Liver (tissue), 3 donors: ENCODE measurements at regions not wholly inside any gene's neighbourhood (a gene's known extent, or its start where the extent isn't known, plus 50 kb on each side); places are given as distances from the start of the nearest gene placed in this dataset.

Source experiments
- ATF3 ChIP-seq: IDR thresholded peaks from 2 replicates; pipeline ENCODE4 v1.6.1; 2016; ENCODE audit warnings: antibody characterized with exemption
- CTCF ChIP-seq: fragments of 150-350 bp; IDR thresholded peaks from 2 replicates; pipeline ENCODE4 v1.5.1; 2017; ENCODE audit warnings: improper control_type of control experiment, low read depth, low read length; ENCODE audit not compliant: missing input control
- EGR1 ChIP-seq, 2 donors: IDR thresholded peaks; 2 replicates each; pipeline ENCODE4 v1.6.1; 2016 to 2018; ENCODE audit warnings: antibody characterized with exemption in 2 of 2, low read depth in 2 of 2
- RXRA ChIP-seq, 2 donors: IDR thresholded peaks; 2 replicates each; pipeline ENCODE4 v1.6.1; 2017 to 2018; ENCODE audit warnings: antibody characterized with exemption in 2 of 2, mild to moderate bottlenecking in 1 of 2
- TF ChIP-seq, protein P1 (sequence below): IDR thresholded peaks from 2 replicates; pipeline ENCODE4 v1.6.1; 2016; ENCODE audit warnings: antibody characterized with exemption, mild to moderate bottlenecking
- TF ChIP-seq, protein P2 (sequence below): IDR thresholded peaks from 2 replicates; pipeline ENCODE4 v1.6.1; 2016; ENCODE audit warnings: antibody characterized with exemption
- TF ChIP-seq, protein P3 (sequence below): IDR thresholded peaks from 2 replicates; pipeline ENCODE4 v1.6.1; 2016; ENCODE audit warnings: antibody characterized with exemption
- donor health status: healthy.
- donor health status: healthy.

DNA sequence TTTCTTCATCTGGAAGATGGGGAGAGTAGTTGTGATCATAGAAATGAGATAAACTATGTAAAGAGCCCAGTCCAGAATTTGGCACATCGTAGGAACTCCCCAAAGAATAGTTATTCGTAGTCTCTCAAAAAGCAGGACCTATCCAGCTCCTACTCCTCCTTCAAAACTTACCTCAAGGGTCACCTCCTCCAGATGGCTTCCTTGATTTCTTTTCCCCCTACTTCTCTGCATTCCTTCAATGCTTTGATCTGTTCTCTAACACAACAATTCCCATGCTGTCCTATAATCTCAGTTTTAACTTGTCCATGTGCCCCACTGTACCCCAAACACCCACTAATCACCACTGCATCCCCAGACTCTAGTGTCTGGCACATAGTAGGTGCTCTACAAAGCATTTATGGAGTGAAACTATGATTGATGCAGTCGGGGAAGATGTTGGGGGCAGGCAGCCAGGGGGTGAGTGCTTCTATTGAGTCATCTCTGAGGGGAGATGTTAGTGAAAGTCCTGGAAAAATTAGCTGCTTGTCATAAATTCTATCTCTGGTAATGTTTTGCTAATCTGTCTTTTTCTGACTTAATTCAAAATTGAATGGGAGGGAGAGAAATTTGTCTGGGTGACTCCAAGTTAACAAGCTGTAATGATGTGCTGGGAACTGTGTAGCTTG, 181.3 kb upstream of the KCNG1 start:
- no peak for TF ChIP-seq CTCF
- no peak for TF ChIP-seq RXRA (IDR thresholded peaks at IDR 0.05)
- TF ChIP-seq, protein P1, sequence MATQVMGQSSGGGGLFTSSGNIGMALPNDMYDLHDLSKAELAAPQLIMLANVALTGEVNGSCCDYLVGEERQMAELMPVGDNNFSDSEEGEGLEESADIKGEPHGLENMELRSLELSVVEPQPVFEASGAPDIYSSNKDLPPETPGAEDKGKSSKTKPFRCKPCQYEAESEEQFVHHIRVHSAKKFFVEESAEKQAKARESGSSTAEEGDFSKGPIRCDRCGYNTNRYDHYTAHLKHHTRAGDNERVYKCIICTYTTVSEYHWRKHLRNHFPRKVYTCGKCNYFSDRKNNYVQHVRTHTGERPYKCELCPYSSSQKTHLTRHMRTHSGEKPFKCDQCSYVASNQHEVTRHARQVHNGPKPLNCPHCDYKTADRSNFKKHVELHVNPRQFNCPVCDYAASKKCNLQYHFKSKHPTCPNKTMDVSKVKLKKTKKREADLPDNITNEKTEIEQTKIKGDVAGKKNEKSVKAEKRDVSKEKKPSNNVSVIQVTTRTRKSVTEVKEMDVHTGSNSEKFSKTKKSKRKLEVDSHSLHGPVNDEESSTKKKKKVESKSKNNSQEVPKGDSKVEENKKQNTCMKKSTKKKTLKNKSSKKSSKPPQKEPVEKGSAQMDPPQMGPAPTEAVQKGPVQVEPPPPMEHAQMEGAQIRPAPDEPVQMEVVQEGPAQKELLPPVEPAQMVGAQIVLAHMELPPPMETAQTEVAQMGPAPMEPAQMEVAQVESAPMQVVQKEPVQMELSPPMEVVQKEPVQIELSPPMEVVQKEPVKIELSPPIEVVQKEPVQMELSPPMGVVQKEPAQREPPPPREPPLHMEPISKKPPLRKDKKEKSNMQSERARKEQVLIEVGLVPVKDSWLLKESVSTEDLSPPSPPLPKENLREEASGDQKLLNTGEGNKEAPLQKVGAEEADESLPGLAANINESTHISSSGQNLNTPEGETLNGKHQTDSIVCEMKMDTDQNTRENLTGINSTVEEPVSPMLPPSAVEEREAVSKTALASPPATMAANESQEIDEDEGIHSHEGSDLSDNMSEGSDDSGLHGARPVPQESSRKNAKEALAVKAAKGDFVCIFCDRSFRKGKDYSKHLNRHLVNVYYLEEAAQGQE = no peak
- TF ChIP-seq, protein P2, sequence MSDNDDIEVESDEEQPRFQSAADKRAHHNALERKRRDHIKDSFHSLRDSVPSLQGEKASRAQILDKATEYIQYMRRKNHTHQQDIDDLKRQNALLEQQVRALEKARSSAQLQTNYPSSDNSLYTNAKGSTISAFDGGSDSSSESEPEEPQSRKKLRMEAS = no peak
- TF ChIP-seq, protein P3, sequence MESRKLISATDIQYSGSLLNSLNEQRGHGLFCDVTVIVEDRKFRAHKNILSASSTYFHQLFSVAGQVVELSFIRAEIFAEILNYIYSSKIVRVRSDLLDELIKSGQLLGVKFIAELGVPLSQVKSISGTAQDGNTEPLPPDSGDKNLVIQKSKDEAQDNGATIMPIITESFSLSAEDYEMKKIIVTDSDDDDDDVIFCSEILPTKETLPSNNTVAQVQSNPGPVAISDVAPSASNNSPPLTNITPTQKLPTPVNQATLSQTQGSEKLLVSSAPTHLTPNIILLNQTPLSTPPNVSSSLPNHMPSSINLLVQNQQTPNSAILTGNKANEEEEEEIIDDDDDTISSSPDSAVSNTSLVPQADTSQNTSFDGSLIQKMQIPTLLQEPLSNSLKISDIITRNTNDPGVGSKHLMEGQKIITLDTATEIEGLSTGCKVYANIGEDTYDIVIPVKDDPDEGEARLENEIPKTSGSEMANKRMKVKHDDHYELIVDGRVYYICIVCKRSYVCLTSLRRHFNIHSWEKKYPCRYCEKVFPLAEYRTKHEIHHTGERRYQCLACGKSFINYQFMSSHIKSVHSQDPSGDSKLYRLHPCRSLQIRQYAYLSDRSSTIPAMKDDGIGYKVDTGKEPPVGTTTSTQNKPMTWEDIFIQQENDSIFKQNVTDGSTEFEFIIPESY = no peak
- no peak for TF ChIP-seq ATF3
- no peak for TF ChIP-seq EGR1 (IDR thresholded peaks at IDR 0.05; ENCODE audit: low read depth in 2 of 2)
